BLaER1 treated with 17β-estradiol and CSF1 and Interleukin-3, amounts not matched to agents 10 nM and 100 nM (cell line): ENCODE measurements at regions not wholly inside any gene's neighbourhood (a gene's known extent, or its start where the extent isn't known, plus 50 kb on each side); places are given as distances from the start of the nearest gene placed in this dataset.
A peak's percentile ranks its signal among the peaks of the same experiment; 100 is the strongest.

ENCODE experiments used
- H3K27ac ChIP-seq, 11 experiments: shearing (Covaris generic); formaldehyde crosslinking; 2 replicates each; pipeline ENCODE4 v1.8.1; 2022
- H3K27me3 ChIP-seq, 11 experiments: shearing (Covaris generic); formaldehyde crosslinking; 2 replicates each; pipeline ENCODE4 v1.8.1; 2022
- H3K36me3 ChIP-seq, 11 experiments: shearing (Covaris generic); formaldehyde crosslinking; 2 replicates each; pipeline ENCODE4 v1.8.1; 2022
- H3K4me1 ChIP-seq, 10 experiments: shearing (Covaris generic); formaldehyde crosslinking; 2 replicates each; pipeline ENCODE4 v1.8.1; 2022
- H3K4me2 ChIP-seq, 11 experiments: shearing (Covaris generic); formaldehyde crosslinking; 2 replicates each; pipeline ENCODE4 v1.8.1; 2022
- H3K4me3 ChIP-seq, 10 experiments: shearing (Covaris generic); formaldehyde crosslinking; 2 replicates each; pipeline ENCODE4 v1.8.1; 2022
- H3K9ac ChIP-seq, 11 experiments: shearing (Covaris generic); formaldehyde crosslinking; 2 replicates each; pipeline ENCODE4 v1.8.1; 2022
- H3K9me3 ChIP-seq, 11 experiments: shearing (Covaris generic); formaldehyde crosslinking; replicated peaks in 1 of 11; 2 replicates each; pipeline ENCODE4 v1.8.1; 2022
- H4K20me1 ChIP-seq, 11 experiments: shearing (Covaris generic); formaldehyde crosslinking; 2 replicates each; pipeline ENCODE4 v1.8.1; 2022
- Cebpa-rat ChIP-seq, 11 experiments: shearing (Covaris generic); IDR thresholded peaks; 2 replicates each; pipeline ENCODE4 v1.8.1; 2022

DNA sequence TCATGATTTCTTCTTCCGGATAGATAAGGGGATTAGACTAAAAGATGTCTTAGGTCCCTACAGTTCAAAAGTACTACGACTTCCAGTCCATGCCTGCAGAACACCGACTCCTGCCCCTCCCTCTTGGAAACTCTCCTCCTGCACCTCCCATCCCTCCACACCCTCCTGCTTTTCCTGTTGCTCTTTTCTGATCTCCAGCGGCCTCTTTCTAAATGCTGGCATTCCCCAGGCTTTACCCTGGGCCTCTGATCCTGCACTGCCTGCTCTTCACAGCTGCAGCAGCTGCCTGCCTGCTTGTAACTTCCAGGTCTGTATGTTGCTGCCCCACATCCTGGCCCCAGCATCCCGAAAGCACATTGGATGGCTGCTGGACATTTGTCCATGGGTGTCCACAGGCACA lies 154.2 kb downstream of the KCNJ12 start:
- peaks cover 12 to 42% (median 34%) of the 10 kb centered on the region in 10 experiments; a peak in 19 of 20 replicates for H3K4me1 ChIP-seq
- no peaks in the 10 kb centered on the region for H3K9me3 ChIP-seq
- no peak for TF ChIP-seq Cebpa-rat (IDR thresholded peaks at IDR 0.05)
- peaks cover 0 to 54% (median 7%) of the 10 kb centered on the region in 11 experiments; a peak in 9 of 22 replicates for H4K20me1 ChIP-seq
- H3K4me2 ChIP-seq = no peak overlapping the region
- no peaks in the 10 kb centered on the region for H3K27me3 ChIP-seq
- H3K9ac ChIP-seq = no peak overlapping the region
- no peak overlapping the region for H3K4me3 ChIP-seq
- H3K27ac ChIP-seq = no peak overlapping the region
- H3K36me3 ChIP-seq = peaks cover 10 to 47% (median 34%) of the 10 kb centered on the region in 11 experiments

DNA sequence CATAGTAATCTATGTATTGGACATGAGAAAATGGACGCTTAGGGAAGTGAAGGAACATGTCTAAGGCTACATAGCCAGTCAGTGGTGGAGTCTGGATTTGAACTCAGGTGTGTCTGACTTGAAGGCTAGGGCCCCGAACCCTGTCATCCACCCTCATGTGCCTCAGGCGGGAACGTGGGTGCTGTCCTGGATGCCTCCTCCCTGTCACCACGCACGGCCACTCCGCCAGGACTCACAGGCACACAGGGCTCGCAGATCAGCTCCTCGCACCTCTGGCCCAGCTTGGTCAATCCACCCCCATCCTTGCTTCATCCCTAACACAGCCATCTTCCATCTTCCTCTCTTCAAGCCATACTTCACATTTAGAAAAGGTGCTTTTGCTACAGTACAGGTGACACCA lies 154.7 kb downstream of the KCNJ12 start:
- H3K4me3 ChIP-seq = no peak overlapping the region
- H3K4me1 ChIP-seq = peaks cover 12 to 42% (median 34%) of the 10 kb centered on the region in 10 experiments; a peak in 19 of 20 replicates
- no peaks in the 10 kb centered on the region for H3K27me3 ChIP-seq
- no peak overlapping the region for H3K27ac ChIP-seq
- no peak for TF ChIP-seq Cebpa-rat (IDR thresholded peaks at IDR 0.05)
- peaks cover 10 to 52% (median 39%) of the 10 kb centered on the region in 11 experiments for H3K36me3 ChIP-seq
- H4K20me1 ChIP-seq = peaks cover 0 to 60% (median 7%) of the 10 kb centered on the region in 11 experiments; a peak in 9 of 22 replicates
- no peak overlapping the region for H3K4me2 ChIP-seq
- H3K9ac ChIP-seq = no peak overlapping the region
- H3K9me3 ChIP-seq = no peaks in the 10 kb centered on the region

DNA sequence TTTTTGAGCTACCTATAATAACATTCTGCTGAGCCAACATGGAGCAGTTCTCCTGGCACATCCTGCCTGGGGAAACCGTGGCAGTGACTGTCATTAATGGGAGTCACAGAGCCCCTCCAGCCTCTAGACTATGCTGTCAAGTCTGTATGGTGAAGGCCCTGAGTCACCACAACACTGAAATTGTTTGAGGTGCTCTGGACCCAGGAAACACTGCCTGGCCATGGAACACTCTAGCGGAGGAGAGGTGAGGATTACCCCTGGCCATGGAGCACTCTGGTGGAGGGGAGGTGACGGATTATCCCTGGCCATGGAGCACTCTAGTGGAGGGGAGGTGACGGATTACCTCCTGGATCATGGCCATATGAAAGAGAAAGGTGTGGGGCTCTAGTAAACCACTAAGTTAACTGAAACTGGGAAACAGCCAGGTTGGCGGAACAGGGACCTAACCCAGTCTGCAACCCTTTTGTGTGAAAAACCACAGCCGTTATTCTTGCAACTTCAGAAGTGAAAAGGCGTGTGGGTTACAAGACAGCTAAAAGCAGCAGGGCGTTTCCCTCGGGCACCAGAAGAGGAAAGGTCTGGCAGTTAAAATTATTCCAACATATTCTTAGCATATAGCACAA lies 156.7 kb downstream of the KCNJ12 start:
- no peak for TF ChIP-seq Cebpa-rat (IDR thresholded peaks at IDR 0.05)
- H3K4me2 ChIP-seq = peak overlapping the region; percentile 17 to 74 (median 63); a peak in 20 of 22 replicates

DNA sequence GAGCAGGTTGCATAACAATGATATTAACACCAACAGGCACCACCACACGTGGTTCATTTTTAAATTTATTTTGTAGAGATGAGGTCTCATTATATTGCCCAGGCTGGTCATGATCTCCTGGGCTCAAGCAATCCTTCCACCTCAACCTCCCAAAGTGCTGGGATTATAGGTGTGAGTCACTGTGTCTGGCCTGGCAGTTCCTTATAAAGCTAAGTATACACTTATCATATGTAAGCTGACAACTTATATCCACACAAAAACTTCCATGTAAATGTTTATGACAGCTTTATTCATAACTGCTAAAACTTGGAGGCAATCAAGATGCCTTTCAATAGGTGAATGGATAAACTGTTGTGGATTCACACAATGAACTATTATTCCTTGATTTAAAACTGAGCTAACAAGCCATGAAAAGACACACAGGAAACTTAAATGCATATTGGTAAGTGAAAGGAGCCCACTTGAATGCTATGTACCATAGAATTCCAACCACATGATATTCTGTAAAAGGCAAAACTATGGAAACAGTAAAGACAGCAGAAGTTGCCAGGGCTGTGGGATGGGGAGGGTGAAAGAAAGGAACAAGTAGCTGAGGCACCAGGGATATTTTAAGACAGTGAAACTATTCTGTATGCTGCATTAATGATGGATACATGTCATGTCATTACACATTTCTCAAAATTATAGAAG lies 156.5 kb upstream of the KCNJ18 start:
- H3K36me3 ChIP-seq = peaks cover 19 to 91% (median 84%) of the 10 kb centered on the region in 11 experiments

More for the DNA sequence above, 156.7 kb downstream of the KCNJ12 start:
- no peaks in the 10 kb centered on the region for H3K27me3 ChIP-seq
- H3K9ac ChIP-seq = peak overlapping the region in 1 of 11 experiments; percentile 20; a peak in 2 of 22 replicates
- no peak overlapping the region for H3K4me3 ChIP-seq
- peaks cover 10 to 17% (median 13%) of the 10 kb centered on the region in 11 experiments for H3K9me3 ChIP-seq
- peaks cover 0 to 65% (median 7%) of the 10 kb centered on the region in 11 experiments; a peak in 9 of 22 replicates for H4K20me1 ChIP-seq
- peaks cover 10 to 71% (median 56%) of the 10 kb centered on the region in 11 experiments for H3K36me3 ChIP-seq
- peaks cover 12 to 42% (median 34%) of the 10 kb centered on the region in 10 experiments; a peak in 19 of 20 replicates for H3K4me1 ChIP-seq
- H3K27ac ChIP-seq = no peak overlapping the region

GRCh38 chr17:21537302-21537701 lies 155.0 kb upstream of the KCNJ18 start:
- Histone ChIP-seq H3K36me3 (peaks cover 19 to 97% (median 87%) of the 10 kb centered on the region in 11 experiments), H3K27ac (no peak overlapping the region), H3K4me3 (no peak overlapping the region), H3K4me1 (peaks cover 12 to 41% (median 26%) of the 10 kb centered on the region in 10 experiments; a peak in 19 of 20 replicates), H3K27me3 (no peaks in the 10 kb centered on the region), H4K20me1 (peaks cover 0 to 52% (median 8%) of the 10 kb centered on the region in 11 experiments; a peak in 8 of 22 replicates), H3K4me2 (no peak overlapping the region), H3K9me3 (peaks cover 26 to 44% (median 33%) of the 10 kb centered on the region in 11 experiments), H3K9ac (no peak overlapping the region)
- TF ChIP-seq Cebpa-rat (IDR thresholded peaks at IDR 0.05) = no peak

More for the DNA sequence above, 156.5 kb upstream of the KCNJ18 start:
- Histone ChIP-seq H4K20me1 (peaks cover 0 to 53% (median 7%) of the 10 kb centered on the region in 11 experiments; a peak in 8 of 22 replicates), H3K9me3 (peaks cover 26 to 44% (median 33%) of the 10 kb centered on the region in 11 experiments), H3K4me1 (peaks cover 12 to 42% (median 34%) of the 10 kb centered on the region in 10 experiments; a peak in 19 of 20 replicates), H3K27ac (no peak overlapping the region), H3K9ac (no peak overlapping the region), H3K4me3 (no peak overlapping the region), H3K27me3 (no peaks in the 10 kb centered on the region), H3K4me2 (no peak overlapping the region)
- no peak for TF ChIP-seq Cebpa-rat (IDR thresholded peaks at IDR 0.05)

DNA sequence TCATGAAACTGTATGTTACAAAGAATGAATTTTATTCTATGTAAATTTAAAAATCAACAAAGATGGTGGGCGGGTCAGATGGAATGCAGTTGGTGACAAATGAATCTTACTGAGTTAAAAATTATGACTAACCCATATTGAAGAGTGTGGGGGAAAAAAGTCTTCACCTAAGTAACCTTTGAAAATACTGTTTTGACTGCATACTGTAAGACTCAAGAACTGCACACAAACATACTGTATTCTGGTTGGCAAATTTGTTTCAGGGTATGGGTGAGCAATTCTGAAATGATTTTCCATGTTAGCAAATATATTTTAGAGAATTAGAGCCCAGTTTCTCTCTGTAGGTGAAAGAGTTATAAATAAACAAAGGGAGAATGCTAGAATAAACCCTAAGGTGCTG lies 153.7 kb upstream of the KCNJ18 start:
- H3K27ac ChIP-seq = no peak overlapping the region
- no peaks in the 10 kb centered on the region for H3K27me3 ChIP-seq
- peaks cover 26 to 44% (median 33%) of the 10 kb centered on the region in 11 experiments for H3K9me3 ChIP-seq
- H3K4me1 ChIP-seq = peaks cover under 1 to 36% (median 22%) of the 10 kb centered on the region in 10 experiments; a peak in 18 of 20 replicates
- H3K9ac ChIP-seq = no peak overlapping the region
- no peak for TF ChIP-seq Cebpa-rat (IDR thresholded peaks at IDR 0.05)
- H3K4me3 ChIP-seq = no peak overlapping the region
- H4K20me1 ChIP-seq = peaks cover 0 to 47% (median 3%) of the 10 kb centered on the region in 11 experiments; a peak in 5 of 22 replicates
- peaks cover 19 to 100% (median 95%) of the 10 kb centered on the region in 11 experiments for H3K36me3 ChIP-seq
- H3K4me2 ChIP-seq = no peak overlapping the region

DNA sequence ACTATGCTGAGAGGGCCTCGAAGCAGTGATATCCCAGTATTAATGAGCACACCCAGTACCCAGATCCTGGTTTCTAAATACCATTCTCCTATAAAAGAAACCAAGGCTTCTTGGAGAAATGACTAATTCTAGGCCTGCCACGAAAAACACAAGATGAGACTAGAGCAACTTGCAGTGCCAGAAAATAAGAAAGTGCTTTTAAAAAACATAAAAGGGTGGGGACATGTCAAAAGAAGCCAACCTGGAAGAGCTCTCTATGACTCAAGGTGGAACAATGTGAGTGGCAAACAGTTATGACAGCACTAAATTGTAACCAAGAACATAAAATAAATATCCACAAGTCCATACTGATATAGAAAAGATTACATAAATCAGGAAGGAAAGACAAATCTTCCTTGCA lies 153.2 kb upstream of the KCNJ18 start:
- H3K4me2 ChIP-seq = no peak overlapping the region
- no peak overlapping the region for H3K4me3 ChIP-seq
- H3K9me3 ChIP-seq = peaks cover 26 to 44% (median 33%) of the 10 kb centered on the region in 11 experiments
- H3K4me1 ChIP-seq = peaks cover 0 to 34% (median 16%) of the 10 kb centered on the region in 10 experiments; a peak in 14 of 20 replicates
- H3K36me3 ChIP-seq = peaks cover 19 to 100% (median 93%) of the 10 kb centered on the region in 11 experiments
- no peak overlapping the region for H3K27ac ChIP-seq
- no peak for TF ChIP-seq Cebpa-rat (IDR thresholded peaks at IDR 0.05)
- H3K9ac ChIP-seq = no peak overlapping the region
- H3K27me3 ChIP-seq = no peaks in the 10 kb centered on the region
- peaks cover 0 to 42% (median 0%) of the 10 kb centered on the region in 11 experiments; a peak in 3 of 22 replicates for H4K20me1 ChIP-seq

DNA sequence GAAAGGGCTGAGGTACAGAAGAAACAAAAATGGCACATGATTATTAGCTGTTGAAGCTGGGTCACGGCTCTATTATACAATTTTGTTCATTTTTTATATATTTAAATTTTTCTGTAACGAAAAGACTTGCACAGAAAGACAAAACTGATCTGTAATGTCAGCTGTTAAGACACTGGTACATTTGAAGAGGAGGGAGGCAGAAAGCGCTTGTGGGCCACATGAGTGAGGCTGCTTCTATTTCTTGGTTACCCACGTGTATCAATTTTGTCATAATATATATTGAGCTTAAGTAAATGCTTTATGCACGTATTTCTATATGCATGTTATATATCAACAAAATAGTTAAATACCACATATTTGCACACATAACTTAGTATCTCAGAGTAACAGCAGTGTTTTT lies 151.8 kb upstream of the KCNJ18 start:
- no peak for TF ChIP-seq Cebpa-rat (IDR thresholded peaks at IDR 0.05)
- H3K27me3 ChIP-seq = no peaks in the 10 kb centered on the region
- H3K4me3 ChIP-seq = no peak overlapping the region
- H4K20me1 ChIP-seq = peaks cover 0 to 33% (median 0%) of the 10 kb centered on the region in 11 experiments; a peak in 4 of 22 replicates
- no peak overlapping the region for H3K4me2 ChIP-seq
- no peak overlapping the region for H3K9ac ChIP-seq
- H3K36me3 ChIP-seq = peaks cover 9 to 100% (median 81%) of the 10 kb centered on the region in 11 experiments; a peak in 20 of 22 replicates
- peaks cover 7 to 29% (median 14%) of the 10 kb centered on the region in 10 experiments for H3K4me1 ChIP-seq
- peaks cover 26 to 44% (median 33%) of the 10 kb centered on the region in 11 experiments for H3K9me3 ChIP-seq
- no peak overlapping the region for H3K27ac ChIP-seq
